Activated T-cell treated with anti-CD3 and anti-CD28 coated beads for 48 hours (primary cell): ENCODE measurements at regions not wholly inside any gene's neighbourhood (a gene's known extent, or its start where the extent isn't known, plus 50 kb on each side); places are given as distances from the start of the nearest gene placed in this dataset.
"Not testable (repeated sequence)": the region's sequence is repeated elsewhere in the genome, so short reads cannot be mapped to it uniquely, and the experiment has no call there.

Source experiments
- DNase-seq: peaks from one replicate; pipeline ENCODE4 v3.0.0-alpha.2; 2020; ENCODE audit warnings: low read depth

- no peak for DNase-seq
These were observed 55.1 kb downstream of the TTC6 start for GRCh38 chr14:37650356-37651037.

- no peak for DNase-seq
These were observed 56.6 kb downstream of the TTC6 start for GRCh38 chr14:37652042-37652441.

GRCh38 chr14:37655418-37655817, 60.0 kb downstream of the TTC6 start:
- DNase-seq = no peak

GRCh38 chr14:37658156-37658555, 62.7 kb downstream of the TTC6 start:
- no peak for DNase-seq

GRCh38 chr14:37663498-37663897, 68.1 kb downstream of the TTC6 start:
- no peak for DNase-seq

- DNase-seq = no peak
These were observed 70.0 kb downstream of the TTC6 start for GRCh38 chr14:37665479-37665878.

- no peak for DNase-seq
These were observed 70.5 kb downstream of the TTC6 start for GRCh38 chr14:37665951-37666350.

- DNase-seq = no peak
These were observed 73.2 kb downstream of the TTC6 start for GRCh38 chr14:37668646-37669045.

GRCh38 chr14:37669242-37669641, 73.8 kb downstream of the TTC6 start:
- no peak for DNase-seq

- DNase-seq = no peak
These were observed 78.0 kb downstream of the TTC6 start for GRCh38 chr14:37673439-37673838.

- no peak for DNase-seq
These were observed 83.5 kb downstream of the TTC6 start for GRCh38 chr14:37678916-37679315.

- no peak for DNase-seq
These were observed 86.1 kb downstream of the TTC6 start for GRCh38 chr14:37681486-37681885.

GRCh38 chr14:37692680-37693079, 97.3 kb downstream of the TTC6 start:
- not testable (repeated sequence) for DNase-seq

- not testable (repeated sequence) for DNase-seq
These were observed 98.0 kb downstream of the TTC6 start for GRCh38 chr14:37693420-37693819.

- DNase-seq = no peak
These were observed 100.4 kb downstream of the TTC6 start for GRCh38 chr14:37695866-37696265.

GRCh38 chr14:37697489-37698121, 102.2 kb downstream of the TTC6 start:
- DNase-seq = no peak

- no peak for DNase-seq
These were observed 103.7 kb downstream of the TTC6 start for GRCh38 chr14:37698840-37699777.

GRCh38 chr14:37707716-37708115, 112.3 kb downstream of the TTC6 start:
- no peak for DNase-seq

- DNase-seq = no peak
These were observed 113.1 kb downstream of the TTC6 start for GRCh38 chr14:37708481-37708880.

- no peak for DNase-seq
These were observed 114.2 kb downstream of the TTC6 start for GRCh38 chr14:37709419-37710195.

- no peak for DNase-seq
These were observed 116.0 kb downstream of the TTC6 start for GRCh38 chr14:37711356-37711830.
